ENCODE measurements at regions not wholly inside any gene's neighbourhood (a gene's known extent, or its start where the extent isn't known, plus 50 kb on each side); places are given as distances from the start of the nearest gene placed in this dataset.

DNA sequence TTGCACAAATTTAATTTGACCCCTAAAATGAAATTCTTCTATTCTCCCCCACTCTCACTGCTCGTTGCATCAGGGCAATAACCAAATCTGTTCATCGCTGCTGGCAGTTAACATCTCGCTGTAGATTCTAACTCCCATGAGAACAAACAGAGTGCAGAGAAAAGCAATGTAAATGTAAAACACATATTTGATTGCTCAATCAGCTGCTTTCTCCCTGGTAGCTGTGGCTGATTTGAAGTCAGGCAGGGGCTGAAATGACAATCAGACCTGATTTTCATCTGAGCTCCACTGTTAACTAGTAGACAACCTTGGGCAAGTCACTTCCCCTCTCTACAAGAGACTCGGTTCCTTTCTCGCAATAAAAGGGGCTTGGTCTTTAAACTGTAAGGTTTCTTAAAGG lies 119.8 kb upstream of the CPNE4 start:
- no peak for TF ChIP-seq STAT5B (CRISPR knock-in tag; IDR thresholded peaks at IDR 0.05)
- TF ChIP-seq, protein P1, sequence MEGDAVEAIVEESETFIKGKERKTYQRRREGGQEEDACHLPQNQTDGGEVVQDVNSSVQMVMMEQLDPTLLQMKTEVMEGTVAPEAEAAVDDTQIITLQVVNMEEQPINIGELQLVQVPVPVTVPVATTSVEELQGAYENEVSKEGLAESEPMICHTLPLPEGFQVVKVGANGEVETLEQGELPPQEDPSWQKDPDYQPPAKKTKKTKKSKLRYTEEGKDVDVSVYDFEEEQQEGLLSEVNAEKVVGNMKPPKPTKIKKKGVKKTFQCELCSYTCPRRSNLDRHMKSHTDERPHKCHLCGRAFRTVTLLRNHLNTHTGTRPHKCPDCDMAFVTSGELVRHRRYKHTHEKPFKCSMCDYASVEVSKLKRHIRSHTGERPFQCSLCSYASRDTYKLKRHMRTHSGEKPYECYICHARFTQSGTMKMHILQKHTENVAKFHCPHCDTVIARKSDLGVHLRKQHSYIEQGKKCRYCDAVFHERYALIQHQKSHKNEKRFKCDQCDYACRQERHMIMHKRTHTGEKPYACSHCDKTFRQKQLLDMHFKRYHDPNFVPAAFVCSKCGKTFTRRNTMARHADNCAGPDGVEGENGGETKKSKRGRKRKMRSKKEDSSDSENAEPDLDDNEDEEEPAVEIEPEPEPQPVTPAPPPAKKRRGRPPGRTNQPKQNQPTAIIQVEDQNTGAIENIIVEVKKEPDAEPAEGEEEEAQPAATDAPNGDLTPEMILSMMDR (CRISPR knock-in tag; IDR thresholded peaks at IDR 0.05): no peak
- TF ChIP-seq RFX5 (IDR thresholded peaks at IDR 0.05; ENCODE audit: low read depth, low read length): no peak
- no peak for TF ChIP-seq PATZ1 (CRISPR knock-in tag; IDR thresholded peaks at IDR 0.05)
- no peak for TF ChIP-seq MTA3 (CRISPR knock-in tag; IDR thresholded peaks at IDR 0.05)
- no peak for TF ChIP-seq NONO (IDR thresholded peaks at IDR 0.05)
- TF ChIP-seq NONO (CRISPR knock-in tag; conservative IDR thresholded peaks at IDR 0.05): no peak
- TF ChIP-seq TRIM24 (CRISPR knock-in tag; IDR thresholded peaks at IDR 0.05): no peak
- no peak for TF ChIP-seq ZNF3 (CRISPR knock-in tag; IDR thresholded peaks at IDR 0.05)
- no peak for TF ChIP-seq SP1 (IDR thresholded peaks at IDR 0.05)
- no peak for TF ChIP-seq SP1 (CRISPR knock-in tag; IDR thresholded peaks at IDR 0.05)
- no peak for TF ChIP-seq EZH2 (conservative IDR thresholded peaks at IDR 0.05; ENCODE audit: low read depth, low read length)
- TF ChIP-seq EP300 (IDR thresholded peaks at IDR 0.05; ENCODE audit: low read depth in 2 of 2, low read length in 2 of 2): no peak
- TF ChIP-seq EP300 (CRISPR knock-in tag; IDR thresholded peaks at IDR 0.05; ENCODE audit: borderline replicate concordance): no peak
- TF ChIP-seq GABPA (IDR thresholded peaks at IDR 0.05; ENCODE audit: low read depth, low read length): no peak
- no peak for TF ChIP-seq GABPA (CRISPR knock-in tag; IDR thresholded peaks at IDR 0.05; ENCODE audit: low read depth)
- TF ChIP-seq ATF4 (CRISPR knock-in tag; IDR thresholded peaks at IDR 0.05): no peak
- TF ChIP-seq ZNF318 (CRISPR knock-in tag; IDR thresholded peaks at IDR 0.05): no peak

Data from HepG2 (cell line).